CD4-positive, alpha-beta T cell treated with Interleukin-6 at 100 ng/mL for 8 hours (primary cell): ENCODE measurements at regions not wholly inside any gene's neighbourhood (a gene's known extent, or its start where the extent isn't known, plus 50 kb on each side); places are given as distances from the start of the nearest gene placed in this dataset.
"Not testable (repeated sequence)": the region's sequence is repeated elsewhere in the genome, so short reads cannot be mapped to it uniquely, and the experiment has no call there.

Source experiments
- DNase-seq: peaks from one replicate; pipeline ENCODE4 v3.0.0-alpha.2; 2020; ENCODE audit warnings: mixed read lengths, low spot score

DNA sequence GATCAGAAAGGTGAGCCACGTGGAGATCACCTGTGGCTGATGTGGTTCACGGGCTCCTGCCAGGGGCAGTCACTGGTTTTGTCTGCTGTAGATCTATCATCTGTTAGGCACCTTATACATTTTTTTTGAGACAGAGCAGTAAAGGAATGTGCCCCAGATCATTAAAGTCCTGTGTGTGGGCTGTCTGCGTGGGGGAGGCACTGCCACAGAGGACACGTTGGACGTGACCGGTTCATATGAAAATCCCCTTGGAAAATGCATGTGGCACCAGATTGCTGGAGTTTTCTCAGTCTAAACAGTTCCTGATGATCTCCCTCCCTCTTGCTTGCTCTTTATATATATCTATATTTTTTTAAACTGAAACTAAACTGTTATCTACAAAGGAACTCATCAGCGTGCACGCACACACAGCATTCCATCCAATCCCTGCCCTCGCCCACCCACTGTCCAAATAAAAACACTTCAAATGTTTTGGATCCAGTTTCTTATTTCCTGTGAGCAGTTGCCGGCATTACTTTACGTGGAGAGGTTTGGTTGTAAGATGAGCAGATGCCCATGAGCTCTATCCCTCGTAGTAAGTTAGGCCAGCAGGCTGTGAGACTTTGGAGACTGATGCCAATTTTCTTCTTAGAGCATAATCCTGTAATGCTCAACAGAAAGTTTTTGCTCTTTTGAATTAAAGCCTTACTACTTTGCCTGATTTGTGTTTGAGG is 161.6 kb upstream of the EXOC2 start:
- no peak for DNase-seq

DNA sequence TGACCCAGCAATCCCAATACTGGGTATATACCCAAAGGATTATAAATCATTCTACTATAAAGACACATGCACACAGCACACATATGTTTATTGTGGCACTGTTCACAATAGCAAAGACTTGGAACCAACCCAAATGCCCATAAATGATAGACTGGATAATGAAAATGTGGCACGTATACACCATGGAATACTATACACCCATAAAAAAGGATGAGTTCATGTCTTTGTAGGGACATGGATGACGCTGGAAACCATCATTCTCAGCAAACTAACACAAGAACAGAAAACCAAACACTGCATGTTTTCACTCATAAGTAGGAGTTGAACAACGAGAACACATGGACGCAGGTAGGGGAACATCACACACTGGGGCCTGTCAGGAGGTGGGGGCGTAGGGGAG is 159.3 kb upstream of the EXOC2 start:
- not testable (repeated sequence) for DNase-seq

DNA sequence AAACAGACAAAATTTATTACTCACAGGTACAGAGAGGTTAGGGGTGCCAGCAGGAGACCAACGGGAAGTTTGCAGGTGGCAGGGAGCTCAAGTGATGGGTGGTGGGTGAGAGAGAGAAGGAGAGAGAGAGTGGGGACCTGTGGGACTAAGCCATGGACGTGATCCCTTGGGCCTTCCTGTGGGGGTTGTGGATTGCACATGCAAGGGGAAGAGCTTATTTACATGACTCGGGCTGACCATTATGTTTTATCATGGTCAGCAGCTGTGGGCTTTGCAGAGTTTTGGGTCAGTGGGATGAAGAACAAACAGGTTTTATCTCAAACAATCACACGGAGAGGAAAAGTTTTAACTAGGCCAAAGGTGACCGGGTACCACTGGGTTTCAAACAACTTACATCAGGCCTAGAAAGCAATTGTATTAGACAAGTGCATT is 156.2 kb upstream of the EXOC2 start:
- no peak for DNase-seq

DNA sequence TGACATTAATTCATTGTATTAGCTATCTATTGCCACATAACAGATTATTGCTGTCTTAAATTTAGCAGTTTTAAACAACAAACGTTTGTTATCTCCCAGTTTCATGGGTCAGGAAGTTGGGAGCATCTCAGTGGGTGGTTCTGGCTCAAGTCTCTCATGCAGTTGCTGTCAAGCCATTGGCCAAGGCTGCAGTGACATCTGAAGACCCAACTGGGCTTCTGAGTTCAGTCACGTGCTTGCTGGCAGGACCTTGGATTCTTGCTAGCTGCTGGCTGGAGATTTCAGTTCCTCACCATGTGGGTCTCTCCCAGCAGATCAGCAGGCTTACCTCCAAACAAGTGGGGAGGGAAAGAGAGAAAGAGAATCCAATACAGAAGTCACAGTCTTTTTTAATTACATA is 152.6 kb upstream of the EXOC2 start:
- no peak for DNase-seq

DNA sequence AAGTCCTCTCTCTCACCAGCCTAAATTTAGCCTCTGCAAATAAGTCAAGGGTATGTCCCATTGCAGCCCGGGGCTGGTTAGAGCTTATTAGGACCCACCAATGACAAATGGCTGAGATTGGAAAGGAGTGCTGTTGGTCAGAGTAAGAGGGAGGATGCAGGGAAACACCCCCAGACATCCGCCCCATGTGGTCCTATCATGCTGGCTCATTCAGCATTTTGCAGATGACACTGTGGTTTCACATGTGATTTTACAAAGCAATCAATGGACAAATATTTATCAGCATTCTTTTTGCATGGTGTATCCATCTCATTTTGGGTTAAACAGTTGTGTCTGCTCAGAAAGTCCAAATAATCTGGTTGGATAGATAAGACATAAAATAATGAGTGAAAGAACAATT is 152.2 kb upstream of the EXOC2 start:
- DNase-seq = no peak

DNA sequence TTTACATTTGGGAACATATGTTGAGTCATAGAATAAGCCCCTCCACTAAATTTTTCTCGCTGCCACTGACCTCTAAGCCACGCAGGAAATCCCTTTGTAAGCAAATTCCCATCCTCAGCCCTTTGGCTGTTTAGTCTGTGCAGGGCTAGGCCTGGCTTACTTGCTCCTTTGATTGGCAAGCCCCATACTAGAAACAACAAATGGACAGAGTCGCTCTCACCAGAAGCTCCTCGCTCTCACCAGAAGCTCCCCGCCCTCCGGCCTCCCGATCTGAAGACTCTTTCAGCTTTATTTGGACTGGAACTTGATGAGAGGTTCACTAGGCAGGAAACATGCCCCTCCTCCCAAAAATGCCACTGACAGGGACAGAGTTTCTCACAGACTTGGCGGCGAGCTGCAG is 149.2 kb upstream of the EXOC2 start:
- no peak for DNase-seq

DNA sequence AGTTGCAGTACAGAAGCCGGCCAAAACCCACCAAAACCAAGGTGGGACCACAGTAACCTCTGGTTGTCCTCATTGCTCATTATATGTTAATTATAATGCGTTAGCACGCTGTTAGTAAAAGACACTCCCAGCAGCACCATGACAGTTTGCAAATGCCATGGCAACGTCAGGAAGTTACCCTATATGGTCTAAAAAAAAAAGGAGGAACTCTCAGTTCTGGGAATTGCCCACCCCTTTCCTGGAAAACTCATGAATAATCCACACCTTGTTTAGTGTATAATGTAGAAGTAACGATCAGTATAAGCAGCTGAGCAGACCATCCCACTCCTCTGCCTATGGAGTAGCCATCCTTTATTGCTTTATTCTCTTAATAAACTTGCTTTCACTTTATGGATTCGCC is 148.6 kb upstream of the EXOC2 start:
- no peak for DNase-seq

DNA sequence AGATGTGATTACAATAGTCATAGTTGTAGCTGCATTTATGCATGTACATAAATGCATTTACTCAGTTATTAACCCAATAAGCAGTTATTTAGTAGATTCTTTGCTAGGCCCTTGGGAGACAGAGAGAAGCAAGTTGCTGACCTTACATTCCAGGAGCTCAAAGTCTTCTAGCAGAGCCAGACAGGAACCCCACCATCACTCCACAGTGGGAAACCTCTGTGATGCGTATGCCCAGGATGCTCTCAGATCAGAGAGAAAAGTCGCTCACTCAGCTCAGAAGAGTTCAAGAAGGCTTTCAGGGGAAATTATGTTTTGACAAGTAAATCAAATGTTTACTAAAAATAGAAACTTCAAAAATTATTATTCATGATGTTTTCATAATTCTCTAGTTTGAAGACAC is 146.3 kb upstream of the EXOC2 start:
- no peak for DNase-seq

DNA sequence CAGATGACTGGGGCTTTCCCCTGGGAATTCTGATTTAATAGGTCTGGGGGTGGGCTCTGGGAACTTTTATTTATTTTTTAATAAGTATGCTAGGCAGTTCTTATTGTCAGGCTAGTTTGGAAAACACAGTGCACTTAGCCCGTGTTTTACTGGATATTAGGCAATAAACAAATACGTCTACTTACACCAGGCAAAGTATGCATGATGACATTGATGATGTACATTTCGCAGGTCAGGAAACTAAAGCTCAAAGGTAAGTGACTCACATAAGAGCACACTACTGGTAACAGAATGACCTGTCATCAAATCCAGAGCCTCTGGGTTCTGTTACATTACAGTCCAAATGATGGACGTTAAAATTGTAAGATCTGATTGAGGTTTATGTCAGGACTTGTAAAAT is 144.4 kb upstream of the EXOC2 start:
- DNase-seq = no peak

DNA sequence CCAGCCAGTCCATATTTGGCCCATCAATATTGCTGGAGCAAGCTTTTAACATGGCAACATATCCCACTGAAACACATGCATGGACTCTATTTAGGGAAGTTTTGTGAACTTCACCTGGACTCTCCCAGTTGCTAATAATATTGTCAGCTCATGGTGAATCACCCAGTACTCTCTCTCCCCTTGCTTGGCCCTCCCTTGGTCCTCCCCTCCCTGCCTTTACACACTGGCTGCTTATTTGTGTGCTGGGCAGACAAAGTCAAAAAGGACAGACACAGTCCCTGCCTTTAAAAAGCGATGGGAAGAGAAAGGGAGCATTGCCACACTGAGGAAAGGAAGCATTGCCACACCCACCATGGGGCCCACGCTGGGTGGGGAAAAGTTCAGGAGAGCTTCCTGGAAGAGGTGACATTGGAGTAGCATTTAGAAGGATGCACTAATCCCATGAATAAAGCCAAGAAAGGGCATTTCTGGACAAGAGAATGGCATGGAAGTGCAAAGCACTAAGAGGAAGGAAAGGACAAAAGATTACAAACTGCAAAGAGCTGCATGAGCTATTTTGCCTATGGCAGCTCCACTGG is 143.4 kb upstream of the EXOC2 start:
- DNase-seq = no peak

DNA sequence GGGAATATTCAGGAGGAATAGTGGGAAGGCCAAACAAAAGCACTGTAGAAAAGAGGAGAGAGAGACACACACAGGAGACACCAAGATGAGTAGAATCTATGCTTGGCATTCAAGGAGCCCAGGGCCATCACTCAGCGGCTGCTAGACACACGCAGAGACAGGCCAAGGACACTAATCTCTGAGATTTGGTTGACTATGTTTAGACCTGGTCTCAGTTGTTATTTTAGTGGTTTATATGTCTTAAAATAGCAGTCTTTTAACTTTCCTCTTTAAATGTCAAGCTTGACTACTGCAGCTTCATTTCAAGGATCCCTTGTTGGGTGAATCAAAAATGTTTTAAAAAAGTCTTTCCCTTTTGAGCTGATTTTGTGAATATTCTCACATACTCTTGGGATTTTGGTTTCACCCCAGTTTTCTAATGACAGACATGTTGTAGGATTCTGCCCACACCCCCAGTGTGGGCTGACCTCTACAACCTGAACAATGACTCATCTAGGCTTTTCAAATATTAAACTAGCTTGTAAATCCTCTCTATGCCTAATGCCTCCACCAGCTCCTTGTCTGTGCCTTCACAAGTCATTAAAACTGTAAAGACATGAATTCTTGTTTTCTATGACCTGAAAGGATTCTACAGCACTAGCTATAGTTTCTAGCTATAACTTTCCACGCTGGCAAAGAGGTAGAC is 142.7 kb upstream of the EXOC2 start:
- DNase-seq = no peak

DNA sequence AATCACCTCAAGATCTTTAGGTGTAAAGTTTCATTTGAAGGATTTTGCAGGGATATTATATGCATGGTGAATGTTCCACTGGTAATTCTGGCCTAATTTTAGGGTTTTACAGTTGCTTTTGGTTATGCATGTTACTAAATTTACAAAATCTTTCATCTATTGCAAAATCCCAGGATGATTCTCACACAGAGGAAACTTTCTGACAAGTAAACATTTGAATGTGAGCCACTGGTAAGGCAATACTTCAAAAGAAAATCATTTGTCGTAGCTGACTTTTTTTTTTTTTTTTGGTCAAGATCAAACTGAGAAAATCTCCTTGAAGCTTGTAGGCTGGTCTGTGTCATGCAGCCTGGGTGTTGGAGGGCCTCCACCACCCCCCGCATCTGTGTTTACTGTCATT is 141.9 kb upstream of the EXOC2 start:
- DNase-seq = no peak

DNA sequence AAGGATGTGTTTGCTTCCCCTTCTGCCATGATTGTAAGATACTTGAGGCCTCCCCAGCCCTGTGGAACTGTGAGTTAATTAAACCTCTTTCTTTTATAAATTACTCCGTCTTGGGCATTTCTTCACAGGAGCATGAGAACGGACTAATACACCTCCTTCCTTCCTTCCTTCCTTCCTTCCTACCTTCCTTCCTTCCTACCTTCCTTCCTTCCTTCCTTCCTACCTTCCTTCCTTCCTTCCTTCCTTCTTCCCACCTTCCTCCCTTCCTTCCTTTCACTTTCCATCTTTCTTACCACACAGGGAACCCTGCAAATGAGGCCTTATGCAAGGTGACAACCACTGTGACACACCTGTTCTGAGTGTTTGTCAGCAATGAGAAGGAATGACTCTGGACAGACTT is 141.3 kb upstream of the EXOC2 start:
- no peak for DNase-seq

DNA sequence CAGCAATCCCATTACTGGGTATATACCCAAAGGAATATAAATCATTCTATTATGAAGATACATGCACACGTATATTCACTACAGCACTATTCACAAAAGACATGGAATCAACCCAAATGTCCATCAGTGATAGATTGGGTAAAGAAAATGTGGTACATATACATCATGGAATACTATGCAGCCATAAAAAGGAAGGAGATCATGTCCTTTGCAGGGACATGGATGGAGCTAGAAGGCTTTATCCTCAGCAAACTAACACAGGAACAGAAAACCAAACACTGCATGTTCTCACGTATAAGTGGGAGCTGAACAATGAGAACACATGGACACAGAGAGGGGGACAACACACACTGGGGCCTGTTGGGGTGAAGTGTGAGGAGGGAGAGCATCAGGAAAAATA is 139.9 kb upstream of the EXOC2 start:
- DNase-seq = not testable (repeated sequence)

DNA sequence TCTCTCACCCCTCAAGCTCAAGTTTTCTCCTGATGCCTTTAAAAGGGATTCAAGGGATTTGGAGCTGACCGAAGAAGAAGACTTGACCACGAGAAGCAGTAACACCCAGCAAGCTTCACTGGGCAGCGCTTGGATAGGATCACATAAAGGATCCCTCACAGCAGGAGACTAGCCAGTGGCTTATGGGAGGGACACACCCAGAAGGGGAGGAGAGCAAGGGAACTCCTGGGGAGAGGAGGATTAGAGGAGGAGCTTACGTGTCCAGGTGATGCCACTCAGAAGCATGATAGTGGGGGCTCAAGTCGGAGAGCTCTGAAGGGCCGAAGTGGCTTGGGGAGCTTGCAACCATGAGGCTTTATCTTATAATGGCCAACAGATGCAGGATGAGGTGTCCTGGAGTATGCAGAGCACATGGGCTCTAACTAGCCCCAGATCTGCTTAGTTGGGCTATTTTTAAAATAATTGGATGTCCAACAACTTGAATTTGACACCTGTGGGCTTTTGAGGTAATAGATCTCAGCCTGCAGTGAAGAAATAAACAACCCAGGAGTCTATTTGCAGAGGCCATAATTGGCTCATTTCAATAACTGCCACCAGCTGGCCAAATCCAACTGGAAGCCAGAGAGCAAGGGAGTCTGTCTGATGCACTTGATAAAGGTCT is 137.9 kb upstream of the EXOC2 start:
- no peak for DNase-seq

DNA sequence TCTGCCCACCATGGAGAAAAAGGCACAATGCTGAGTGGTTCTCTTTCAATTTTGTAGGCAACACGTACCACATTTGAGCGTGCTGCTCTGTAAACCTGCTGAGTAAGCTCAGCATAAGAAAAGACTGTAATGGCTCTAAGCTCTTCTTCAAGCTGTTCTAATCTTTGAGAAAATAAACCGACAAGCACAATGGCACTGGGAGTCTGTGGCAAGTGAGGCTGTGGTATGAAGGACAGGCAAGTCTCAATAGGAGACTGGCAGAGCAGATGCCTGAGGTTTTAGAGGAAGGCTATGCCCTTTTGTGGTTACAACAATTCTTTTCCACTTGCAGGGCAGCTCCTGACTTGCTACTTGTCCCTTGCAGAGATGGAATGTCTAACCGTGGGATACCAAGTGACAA is 136.7 kb upstream of the EXOC2 start:
- no peak for DNase-seq

DNA sequence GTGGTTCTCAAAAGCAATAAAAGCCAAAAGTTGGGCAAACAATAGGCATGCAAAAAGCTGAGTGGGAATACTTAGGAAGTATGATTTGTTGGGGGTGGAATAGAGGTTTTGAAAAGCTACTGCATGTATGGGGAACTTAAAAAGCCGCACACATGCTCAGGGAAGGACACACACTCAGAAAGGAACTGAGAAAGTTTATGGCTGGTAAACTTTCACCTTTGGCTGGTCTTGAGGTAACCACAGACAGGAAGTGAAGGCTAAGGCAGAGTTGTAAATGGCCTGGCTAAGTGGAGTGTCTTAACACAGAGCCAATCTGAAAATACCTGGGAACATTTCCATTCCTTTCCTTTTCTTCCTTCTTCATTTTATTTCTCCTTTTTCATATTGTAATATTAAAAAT is 134.5 kb upstream of the EXOC2 start:
- no peak for DNase-seq

DNA sequence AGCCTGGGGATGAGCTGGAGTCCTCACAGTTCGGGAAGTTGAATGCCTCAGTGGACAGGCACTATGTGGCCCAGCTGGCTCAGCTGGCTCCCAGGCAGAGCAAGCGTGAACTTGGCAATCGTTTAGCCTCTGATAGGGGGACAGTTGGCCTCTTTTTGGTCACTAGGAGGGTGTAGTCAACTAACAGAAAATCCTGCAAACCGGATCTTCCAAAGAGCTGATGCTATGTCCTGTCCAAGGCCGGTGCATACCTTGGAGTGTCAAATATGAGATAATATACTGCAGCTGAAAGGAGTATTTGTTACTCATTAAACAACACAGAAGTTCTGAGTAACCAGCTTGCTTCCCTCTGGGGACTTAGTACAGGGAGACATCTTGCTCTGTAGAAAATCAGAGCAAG is 126.2 kb upstream of the EXOC2 start:
- no peak for DNase-seq

DNA sequence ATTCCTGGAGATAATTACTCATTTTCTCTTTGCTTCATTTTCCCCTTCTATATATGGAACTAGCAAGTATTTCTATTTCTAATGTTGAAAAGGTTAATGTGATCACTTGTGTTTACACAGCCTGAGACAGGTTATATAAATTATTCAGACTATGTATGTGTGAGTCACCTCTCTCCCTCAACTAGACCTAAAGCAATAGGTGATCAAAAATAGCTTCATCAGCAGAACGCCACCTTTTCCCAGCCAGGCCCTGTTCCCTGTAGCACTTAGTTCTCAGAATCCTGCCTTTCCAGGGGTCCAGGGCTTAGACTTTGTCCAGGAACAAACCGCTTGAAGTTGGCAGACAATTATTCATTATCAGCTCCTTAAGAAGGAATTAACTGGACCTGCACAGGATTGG is 125.3 kb upstream of the EXOC2 start:
- no peak for DNase-seq

DNA sequence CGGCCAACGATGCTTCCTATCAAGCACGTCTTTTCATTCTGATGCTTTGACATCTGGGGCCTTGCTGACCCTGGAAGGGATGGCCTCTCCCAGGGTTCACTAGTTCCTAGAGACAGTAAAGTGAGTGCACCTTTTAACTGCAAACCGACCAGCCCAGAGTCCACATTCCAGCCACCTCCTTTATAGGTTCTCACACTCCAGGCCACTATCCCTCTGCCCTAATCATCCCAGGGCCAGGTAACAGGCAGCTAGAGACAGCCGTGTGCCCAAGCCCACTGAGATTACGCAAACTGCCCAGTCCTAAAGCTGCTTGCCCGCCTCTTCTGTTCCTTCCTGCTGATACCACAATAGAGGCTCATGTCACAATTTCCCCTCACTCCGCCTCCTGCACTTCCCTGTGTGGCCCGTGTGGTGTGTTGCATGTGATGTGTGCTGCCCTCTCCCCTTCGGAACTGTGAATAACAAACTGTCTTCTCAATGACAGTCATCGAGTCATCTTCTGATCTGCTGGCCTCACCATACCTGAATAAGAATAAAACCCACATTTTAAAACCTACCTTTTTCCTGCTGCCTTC is 123.7 kb upstream of the EXOC2 start:
- no peak for DNase-seq

DNA sequence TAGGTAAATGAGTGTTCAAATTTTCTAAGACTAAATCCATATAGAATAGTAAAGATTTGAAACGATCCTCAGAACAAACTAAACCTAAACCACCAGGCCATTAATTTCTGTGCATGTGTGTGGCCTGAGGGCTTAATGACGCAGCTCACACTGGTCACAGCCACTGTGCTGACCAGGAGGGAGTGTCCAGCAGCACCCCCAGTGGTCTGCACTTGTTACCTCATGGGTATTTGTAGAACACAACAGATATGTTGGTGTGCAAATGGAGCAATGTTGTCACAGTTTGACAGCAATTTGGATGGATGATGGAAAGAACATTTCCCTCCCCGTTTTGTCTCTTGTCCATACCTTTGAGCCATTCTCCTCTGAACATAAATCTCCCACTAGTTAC is 122.4 kb upstream of the EXOC2 start:
- DNase-seq = no peak

DNA sequence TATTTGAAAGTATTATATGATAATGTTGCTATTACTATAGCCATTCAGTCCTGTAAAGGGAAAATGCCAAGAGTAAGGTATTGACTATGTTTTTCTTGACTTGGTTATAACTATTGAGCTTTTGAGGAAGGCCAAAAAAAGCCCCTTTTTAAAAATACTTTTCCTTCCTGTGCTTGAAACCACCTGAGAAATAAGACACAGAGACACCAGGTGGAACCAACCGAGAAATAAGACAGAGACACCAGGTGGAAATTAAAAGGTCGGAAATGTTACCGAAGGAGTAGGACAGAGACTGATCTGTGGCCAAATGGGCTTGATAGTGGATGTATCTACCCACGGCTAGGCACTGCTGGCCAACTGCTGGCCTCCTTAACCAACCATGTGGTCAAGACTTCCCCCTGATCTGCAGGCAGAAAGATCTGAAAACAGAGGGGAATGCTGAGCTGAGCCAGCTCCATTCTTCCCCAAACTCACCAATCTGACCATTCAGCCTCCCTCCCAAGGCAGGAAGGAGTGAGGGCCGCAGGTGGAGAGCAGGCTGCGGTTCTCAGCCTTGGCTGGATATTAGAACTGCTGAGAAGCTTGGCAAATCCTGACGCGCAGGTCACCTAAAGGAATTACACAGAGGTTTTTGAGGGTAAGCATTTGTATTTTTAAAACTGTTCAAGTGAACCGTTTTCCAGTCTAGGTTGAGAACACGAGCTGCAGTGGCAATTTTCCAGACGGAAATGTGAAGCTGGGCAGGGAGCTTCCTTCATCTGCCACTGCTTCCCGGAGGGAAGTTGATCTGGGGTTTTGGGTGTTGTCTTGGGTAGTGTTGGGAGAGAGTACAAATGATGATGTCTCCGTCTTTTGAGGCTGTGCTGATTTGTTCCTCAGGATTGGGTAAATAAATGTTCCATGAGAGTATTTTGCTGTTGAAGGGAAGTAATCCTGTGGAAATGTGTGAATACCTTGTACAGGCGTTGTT is 121.7 kb upstream of the EXOC2 start:
- DNase-seq = no peak
